ENCODE measurements at regions not wholly inside any gene's neighbourhood (a gene's known extent, or its start where the extent isn't known, plus 50 kb on each side); places are given as distances from the start of the nearest gene placed in this dataset.

DNA sequence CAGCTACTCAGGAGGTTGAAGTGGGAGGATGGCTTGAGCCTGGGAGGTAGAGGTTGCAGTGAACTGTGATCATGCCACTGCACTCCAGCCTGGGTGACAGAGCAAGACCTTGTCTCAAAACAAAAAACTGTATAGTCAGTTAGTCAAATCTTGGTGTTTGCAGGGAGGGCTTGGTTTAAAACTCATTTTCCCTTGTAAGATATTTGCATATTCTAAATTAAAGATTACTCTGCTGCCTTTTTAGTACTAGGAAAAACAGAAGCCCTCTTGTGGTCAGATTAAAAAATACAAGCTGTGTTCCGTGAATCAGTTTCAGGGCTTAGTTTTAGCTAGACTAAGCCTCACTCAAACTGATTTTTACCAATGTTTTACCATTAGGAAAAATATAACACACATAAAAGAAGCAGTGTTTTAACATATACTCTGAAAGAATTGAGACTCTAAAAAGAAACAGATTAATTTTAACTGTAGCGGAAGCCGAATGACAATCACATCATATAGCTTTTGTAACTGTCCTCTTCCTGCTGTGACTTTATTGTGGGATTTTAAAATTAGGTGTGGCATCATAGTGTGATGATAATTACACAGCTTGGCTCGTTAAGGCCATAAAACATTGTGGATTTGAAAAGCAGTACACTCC lies 84.9 kb upstream of the BASP1 start:
- TF ChIP-seq CHD2 (IDR thresholded peaks at IDR 0.05; ENCODE audit: low read length) (no peak), MAFK (IDR thresholded peaks at IDR 0.05; ENCODE audit: low read depth, low read length) (no peak), BRCA1 (IDR thresholded peaks at IDR 0.05; ENCODE audit: low read depth, low read length) (no peak), ATF2 (IDR thresholded peaks at IDR 0.05; ENCODE audit: low read length) (no peak), NRF1 (IDR thresholded peaks at IDR 0.05; ENCODE audit: low read depth, low read length) (no peak), RXRA (IDR thresholded peaks at IDR 0.05; ENCODE audit: insufficient read depth, low read depth, low read length) (no peak), GTF2F1 (IDR thresholded peaks at IDR 0.05; ENCODE audit: borderline replicate concordance, low read depth, low read length) (no peak), EP300 (IDR thresholded peaks at IDR 0.05; ENCODE audit: borderline replicate concordance in 1 of 2, low read depth in 2 of 2, low read length in 2 of 2) (no peak), EZH2 (IDR thresholded peaks at IDR 0.05; ENCODE audit: low read depth, low read length, severe bottlenecking) (no peak)
- TF ChIP-seq, protein P1, sequence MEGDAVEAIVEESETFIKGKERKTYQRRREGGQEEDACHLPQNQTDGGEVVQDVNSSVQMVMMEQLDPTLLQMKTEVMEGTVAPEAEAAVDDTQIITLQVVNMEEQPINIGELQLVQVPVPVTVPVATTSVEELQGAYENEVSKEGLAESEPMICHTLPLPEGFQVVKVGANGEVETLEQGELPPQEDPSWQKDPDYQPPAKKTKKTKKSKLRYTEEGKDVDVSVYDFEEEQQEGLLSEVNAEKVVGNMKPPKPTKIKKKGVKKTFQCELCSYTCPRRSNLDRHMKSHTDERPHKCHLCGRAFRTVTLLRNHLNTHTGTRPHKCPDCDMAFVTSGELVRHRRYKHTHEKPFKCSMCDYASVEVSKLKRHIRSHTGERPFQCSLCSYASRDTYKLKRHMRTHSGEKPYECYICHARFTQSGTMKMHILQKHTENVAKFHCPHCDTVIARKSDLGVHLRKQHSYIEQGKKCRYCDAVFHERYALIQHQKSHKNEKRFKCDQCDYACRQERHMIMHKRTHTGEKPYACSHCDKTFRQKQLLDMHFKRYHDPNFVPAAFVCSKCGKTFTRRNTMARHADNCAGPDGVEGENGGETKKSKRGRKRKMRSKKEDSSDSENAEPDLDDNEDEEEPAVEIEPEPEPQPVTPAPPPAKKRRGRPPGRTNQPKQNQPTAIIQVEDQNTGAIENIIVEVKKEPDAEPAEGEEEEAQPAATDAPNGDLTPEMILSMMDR (IDR thresholded peaks at IDR 0.05; ENCODE audit: control extremely low read depth in 1 of 3, insufficient read depth in 1 of 3, low read depth in 1 of 3, low read length in 3 of 3), result peak in 2 of 3 experiments; percentile 24 to 49; a peak in 2 of 4 replicates
- TF ChIP-seq, protein P2, sequence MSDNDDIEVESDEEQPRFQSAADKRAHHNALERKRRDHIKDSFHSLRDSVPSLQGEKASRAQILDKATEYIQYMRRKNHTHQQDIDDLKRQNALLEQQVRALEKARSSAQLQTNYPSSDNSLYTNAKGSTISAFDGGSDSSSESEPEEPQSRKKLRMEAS (IDR thresholded peaks at IDR 0.05), result no peak

Data from H1 (cell line).